HG02981 (cell line): ENCODE measurements at regions not wholly inside any gene's neighbourhood (a gene's known extent, or its start where the extent isn't known, plus 50 kb on each side); places are given as distances from the start of the nearest gene placed in this dataset.
"Not testable (repeated sequence)": the region's sequence is repeated elsewhere in the genome, so short reads cannot be mapped to it uniquely, and the experiment has no call there.

Experiments
- ATAC-seq: cut with Tn5 transposase; IDR thresholded peaks from one replicate; pipeline ENCODE4 v1.9.1; 2021; ENCODE audit warnings: mild to moderate bottlenecking, moderate library complexity; ENCODE audit not compliant: unreplicated experiment

DNA sequence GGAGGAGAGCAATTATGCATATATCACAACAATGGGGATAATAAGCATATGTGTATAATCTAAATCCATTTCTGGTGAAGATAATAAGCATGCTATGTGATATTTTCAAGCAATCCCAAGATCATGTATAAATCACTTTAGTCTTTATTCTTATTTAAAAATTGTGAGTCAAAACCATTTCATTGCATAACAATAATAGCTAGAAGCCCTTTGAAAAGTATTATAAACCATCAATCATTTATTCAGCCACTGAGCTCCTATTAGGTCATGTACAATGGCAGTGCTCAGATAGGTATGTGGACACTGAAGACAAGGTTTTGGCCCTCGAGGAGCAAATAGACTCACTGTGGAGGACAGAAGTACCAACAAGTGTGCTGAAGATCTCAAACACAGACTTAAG, 113.1 kb downstream of the CDCA7 start:
- ATAC-seq: no peak

DNA sequence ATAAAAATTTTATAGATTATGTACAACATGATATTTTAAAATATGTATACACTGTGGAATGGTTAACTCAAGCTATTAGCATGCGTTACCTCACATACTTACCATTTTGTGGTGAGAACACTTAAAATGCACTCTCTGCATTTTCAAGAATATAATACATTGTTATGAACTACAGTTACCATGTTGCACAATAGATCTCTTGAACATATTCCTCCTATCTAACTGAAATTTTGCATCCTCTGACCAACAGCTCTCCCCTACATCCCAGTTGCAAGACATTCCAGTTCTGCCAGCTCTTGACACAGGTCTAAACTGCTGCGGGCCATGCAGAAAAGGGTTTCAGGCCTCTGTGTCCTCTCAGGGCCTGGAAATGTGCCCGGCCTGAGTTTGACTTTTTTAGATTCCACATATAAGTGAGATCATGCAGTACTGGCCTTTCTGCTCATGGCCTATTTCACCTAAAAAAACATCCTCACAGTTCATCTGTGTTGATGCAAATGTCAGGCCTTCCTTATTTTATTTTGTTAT, 113.7 kb downstream of the CDCA7 start:
- ATAC-seq: no peak

DNA sequence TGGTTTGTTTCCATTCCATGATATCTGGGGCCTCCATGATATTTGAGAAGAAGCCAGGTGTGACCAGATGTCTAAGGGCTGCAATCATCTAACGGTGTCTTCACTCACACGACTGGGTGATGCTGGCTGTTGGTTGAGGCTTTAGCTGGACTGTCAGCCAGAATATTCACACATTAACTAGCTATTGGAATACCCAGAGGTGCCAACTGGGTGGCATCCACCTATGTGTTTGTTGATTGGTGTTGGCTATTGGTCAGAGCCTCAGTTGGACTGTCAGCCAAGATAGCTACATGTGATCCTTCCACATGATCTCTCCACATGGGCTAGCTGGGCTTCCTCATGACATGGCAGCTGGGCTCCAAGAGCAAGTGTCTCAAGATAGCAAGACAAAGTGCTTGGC, 117.4 kb downstream of the CDCA7 start:
- no peak for ATAC-seq

DNA sequence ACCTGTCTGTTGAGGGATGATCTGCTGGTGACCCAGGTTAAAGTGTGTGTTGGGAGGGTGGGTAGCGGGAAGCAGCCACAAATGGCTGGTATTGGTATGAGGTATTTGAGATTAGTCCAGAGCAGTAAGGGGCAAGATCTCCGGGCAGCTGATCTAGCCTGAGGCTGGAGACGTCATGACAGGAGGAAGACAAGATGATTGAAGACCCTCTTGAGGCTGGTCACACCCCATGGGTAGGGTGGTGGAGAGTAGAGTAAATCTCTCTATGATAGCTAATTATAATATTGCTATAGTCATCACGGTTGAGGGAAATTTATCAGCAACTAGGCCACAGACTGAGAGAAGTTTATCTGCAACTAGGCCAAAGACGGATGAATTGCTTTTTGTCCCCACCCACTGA, 128.5 kb downstream of the CDCA7 start:
- ATAC-seq: no peak

DNA sequence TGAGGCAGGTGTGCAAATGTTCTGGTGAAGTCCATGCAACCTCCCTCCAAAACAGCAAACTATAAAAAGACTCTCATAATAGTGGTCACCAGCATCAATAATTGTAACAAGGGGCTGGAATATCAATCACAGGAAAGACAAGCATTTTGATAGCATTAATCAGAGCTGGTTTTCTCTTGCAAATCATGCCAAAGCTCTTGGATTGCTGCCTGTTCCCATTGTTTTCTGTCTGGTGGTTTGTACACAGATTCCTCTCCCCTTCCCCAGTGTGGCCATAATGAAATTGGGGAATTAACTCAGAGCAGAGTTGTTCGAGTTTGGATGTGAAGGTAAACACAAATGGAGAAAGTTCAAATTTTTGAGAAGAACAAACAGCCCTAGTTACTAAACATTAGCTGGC, 134.2 kb downstream of the CDCA7 start:
- ATAC-seq: no peak

DNA sequence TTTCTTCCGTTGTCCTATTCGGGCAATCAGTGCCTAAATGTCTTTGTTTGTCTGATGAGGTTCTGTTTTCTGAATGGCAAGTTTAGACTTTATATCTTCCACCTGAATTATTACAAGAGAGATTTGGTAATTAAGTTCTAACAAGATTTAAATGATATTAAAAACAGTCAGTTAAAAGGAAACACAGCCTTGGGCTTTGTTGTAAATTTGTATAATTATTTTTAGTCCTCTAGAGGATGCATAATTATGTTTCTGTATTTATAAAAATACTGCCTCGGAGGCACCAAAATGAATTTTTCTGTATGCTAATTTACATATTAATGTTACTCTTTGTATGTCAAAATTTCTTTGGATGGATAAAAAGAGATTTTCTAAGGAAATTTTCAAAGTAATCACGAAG, 136.7 kb downstream of the CDCA7 start:
- ATAC-seq: no peak

DNA sequence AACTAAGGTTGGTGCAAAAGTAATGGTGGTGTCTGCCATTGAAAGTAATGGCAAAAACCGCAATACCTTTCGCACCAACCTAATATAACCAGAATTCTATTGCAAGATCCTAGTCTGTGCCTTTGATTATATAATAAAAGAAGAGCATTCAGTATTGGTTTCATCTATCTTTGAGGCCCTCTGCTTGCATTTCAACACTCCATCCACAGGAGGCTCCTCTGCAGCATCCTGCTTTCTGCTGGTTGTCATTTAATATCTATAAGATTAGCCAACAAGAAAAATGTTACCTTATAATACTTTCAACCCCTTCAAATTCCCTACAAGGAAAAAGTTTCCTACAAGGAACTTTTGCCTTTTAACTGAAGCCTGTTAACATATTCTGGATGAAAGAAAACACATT, 139.2 kb downstream of the CDCA7 start:
- no peak for ATAC-seq

DNA sequence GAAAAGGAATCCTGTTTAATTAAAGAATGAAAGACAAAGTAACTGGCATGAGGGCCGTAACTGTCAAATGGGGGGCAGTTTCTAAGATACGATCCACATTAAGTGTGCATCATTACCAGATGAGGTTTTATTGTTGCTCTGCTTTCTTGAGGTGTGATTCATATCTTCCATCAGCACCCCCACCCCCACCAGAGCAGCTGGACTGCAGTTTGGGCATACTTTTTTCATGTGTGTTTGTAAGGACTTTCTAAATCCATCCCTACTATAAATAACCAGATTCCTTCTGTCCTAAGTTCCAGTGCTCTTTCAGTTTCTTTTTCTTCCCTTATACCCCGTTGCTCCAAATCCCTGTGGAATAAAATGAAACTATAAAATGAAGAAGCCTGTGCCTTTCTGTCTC, 142.1 kb downstream of the CDCA7 start:
- no peak for ATAC-seq

DNA sequence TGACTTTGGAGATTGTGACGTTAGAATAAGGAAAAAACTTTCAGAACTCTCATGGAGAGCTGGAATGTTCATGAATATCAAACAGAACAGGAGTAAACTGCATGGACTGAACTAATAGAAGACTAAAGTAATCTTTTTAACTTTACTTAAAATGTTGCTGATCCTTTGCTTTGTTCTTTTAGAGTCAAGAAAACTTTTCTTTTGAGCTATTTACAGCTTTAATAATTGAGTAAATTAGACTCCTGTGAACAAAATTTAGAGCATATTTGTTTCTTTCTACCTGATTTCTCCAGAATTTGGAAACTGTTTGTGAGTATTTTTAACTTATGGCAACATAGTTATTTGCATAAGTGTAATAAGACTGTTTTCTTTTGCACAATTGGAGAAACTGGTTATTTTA, 146.3 kb downstream of the CDCA7 start:
- ATAC-seq: no peak

DNA sequence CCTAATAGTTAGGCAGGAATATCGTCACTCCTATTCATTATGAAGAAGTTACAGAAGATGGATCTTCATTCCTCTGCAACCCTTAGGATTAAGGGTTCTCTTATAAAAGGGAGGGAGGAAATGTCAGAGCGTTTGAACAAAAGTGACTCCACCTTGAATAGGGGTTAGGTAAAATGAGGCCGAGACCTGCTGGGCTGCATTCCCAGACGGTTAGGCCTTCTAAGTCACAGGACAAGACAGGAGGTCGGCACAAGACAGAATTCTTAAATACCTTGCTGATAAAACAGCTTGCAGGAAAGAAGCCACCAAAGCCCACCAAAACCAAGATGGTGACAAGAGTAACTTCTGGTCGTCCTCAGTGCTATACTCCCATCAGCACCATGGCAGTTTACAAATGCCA, 147.6 kb downstream of the CDCA7 start:
- no peak for ATAC-seq

DNA sequence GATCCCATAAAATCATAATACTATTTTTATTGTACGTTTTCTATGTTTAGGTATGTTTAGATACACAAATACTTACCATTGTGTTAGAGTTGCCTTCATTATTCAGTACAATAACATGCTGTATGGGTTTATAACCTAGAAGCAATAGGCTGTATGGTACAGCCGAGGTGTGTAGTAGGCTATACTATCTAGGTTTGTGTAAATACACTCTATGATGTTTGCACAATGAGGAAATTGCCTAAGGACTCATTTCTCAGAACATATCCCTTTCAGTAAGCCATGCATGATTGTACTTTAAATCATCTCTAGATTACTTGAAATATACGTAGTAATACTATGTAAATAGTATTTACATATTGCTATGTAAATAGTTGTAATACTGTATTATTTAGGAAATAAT, 156.7 kb downstream of the CDCA7 start:
- no peak for ATAC-seq

DNA sequence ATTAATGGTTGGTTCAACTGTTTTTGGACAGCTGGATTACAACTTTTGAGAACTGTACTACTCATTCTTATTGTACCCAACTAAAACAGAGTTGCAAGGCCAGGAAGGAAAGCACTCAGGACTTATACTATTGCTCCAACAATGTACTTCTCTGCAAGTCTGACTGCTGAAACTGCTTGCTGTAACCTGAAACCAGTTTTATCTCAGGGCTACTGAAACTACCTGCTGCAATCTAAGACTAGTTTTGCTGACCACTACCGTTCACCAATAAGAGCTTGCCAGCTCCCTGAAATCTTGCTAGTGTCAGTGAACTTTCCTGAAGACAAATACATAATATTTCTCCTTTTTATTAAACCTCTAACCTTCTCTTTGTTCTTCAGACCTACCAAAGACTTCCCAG, 157.3 kb downstream of the CDCA7 start:
- no peak for ATAC-seq

DNA sequence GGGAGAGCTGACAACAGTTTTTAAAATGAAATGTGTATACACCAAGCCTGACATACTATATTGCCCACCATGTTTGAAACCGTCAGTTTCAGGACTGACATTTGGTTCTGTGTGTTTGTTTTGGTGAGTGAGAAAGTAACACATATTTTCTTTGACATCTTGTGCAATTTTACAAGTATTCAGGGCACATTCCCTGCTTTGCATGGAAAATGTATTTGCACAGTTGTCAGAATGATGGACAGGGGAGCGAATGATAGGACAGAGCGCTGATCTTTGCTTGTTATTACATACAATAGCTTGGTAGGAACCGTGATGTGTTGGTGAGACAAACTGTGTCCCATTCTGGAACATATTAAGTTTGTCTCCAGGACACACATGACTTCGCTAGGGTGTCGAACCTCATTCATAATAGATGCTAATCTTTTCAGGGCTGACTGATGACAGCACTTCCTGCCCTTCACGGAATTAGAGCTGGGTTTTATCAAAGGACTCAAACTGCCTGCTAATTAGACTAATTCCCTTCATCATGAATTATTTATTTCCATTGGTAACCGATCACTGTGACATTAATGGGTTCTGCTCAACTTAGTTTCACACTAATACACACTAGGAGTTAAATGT, 158.5 kb downstream of the CDCA7 start:
- ATAC-seq: no peak

DNA sequence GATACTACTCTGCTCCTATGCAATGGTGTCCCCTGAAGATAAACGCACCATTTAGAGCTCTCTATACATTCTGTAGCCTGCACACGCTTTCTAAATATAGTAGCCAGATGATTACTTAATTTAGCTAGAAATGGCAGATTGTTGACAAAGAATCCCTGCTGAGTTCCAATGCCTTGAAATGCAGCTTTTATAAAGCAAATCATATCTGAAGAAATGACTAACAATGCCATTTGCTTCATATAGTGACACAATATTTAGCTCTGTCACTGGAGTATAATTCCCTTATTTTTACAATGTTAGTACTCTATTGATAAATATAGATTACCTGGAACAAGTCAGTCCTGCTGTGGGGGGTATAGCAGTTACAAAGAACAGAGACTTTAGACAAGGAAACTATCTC, 166.2 kb downstream of the CDCA7 start:
- no peak for ATAC-seq

DNA sequence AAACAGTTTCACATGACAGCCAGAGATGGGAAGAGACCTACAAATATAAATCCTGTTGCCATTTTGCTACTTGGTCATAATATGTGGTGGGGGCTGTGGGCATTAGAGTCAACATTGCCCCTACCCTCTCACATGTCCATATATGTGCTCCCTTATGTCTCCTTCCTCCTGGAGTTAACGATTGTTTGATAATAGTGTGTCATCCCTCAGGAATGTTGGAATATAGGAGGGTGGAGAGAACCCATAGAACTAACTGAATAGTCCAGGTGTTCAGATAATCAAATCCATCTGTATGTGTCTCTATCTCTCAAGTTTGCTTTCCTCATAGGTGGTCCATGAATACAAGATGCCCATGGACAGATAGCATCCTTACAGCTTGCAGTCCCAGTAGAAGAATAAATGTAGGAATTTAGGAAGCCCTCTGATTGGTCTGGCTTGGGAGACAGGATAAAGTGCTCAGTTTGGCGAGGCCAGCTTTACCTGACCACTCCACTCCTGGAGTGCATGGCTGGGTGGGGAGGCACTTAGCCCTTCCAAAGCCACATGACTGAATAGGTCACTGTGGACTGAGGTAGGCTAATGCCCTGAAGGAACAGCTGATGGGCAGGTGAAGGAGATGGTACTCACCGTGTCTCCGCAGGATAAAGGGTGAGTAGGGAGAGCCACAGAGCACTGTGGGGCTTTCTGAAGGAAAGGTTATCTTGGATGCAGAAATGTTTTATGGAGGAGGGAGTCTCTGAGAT, 166.9 kb downstream of the CDCA7 start:
- ATAC-seq: no peak

DNA sequence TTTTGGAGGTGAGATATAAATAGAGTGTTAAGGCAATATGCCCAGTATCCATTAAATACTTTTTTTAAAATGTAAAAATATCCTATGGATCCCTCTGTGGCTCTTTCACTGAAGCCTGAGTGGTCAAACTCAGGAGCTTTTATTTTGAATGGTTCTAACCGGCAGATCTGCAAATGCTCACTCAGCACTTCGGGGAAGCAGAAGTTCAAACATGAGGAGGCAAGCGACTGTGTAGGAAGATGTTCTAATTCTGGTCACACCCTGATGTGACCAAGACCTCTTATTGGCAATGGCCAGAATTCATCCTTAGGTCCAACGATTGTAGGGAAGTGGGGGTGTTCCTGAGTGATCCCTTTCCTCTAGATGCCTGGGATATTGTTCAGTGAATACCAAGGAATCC, 168.8 kb downstream of the CDCA7 start:
- ATAC-seq: no peak

DNA sequence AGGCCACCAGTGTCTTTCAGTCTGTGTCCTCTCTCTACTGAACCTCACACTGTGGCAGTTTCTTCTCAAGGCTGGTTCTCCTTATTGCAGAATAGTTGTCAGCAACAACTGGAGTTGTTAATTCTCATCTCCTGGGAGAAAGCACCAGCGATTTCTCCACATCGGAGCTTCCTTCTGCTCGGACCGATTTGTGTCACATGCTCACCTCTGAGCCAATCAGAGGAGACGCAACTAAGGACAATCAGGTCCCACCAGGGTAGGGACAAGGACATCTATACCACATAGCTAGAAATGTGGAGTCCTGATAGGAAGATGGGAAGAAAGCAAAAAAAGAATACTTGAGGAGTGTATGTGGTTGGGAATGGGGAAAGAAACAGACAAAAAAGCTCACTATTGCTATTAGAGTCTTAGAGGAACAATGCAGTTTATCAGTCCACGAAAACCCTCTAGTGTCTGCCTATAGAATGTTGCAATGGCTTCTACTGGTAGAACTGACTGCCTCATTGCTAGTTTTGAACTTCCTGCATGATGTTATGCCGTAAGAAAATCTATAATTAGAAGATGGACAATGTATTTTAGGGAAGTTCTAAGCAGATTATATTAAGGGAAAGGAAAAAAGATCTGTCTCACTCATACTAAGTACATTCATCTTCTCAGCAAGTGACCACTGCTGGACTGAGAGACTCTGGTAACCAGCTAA, 169.7 kb downstream of the CDCA7 start:
- no peak for ATAC-seq

DNA sequence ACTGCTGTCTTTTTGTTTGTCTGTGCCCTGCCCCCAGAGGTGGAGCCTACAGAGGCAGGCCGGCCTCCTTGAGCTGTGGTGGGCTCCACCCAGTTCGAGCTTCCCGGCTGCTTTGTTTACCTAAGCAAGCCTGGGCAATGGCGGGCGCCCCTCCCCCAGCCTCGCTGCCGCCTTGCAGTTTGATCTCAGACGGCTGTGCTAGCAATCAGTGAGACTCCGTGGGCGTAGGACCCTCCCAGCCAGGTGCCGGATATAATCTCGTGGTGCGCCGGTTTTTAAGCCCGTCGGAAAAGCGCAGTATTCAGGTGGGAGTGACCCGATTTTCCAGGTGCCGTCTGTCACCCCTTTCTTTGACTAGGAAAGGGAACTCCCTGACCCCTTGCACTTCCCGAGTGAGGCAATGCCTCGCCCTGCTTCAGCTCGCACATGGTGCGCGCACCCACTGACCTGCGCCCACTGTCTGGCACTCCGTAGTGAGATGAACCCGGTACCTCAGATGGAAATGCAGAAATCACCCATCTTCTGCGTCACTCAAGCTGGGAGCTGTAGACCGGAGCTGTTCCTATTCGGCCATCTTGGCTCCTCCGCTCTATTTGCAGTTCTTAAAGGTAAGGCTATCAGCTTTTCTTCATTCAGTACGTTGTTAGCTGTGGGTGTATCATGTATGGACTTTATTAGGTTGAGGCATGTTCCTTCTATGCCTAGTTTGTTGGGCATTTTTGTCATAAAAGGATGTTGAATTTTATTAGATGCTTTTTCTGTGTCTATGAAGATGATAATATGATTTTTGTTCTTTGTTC, 178.3 kb downstream of the CDCA7 start:
- ATAC-seq: not testable (repeated sequence)

DNA sequence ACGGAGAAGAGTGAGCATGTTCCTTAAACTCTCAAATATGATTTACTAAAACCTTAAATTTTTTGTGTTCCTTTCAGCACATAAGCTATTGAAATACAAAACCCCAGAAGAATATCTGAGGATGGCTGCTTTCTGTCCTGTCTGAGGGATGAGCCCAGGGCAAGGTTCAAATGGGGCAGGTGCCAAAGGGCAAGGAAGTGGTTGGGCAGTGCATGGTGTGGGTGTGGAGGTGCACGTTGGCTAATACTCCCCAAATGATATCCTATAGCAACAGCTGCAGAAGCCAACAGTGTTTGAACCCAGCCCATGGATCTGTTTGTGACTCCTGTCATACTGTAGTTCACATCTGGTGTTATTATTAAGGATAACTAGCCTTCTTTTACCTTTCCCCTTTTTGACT, 183.0 kb downstream of the CDCA7 start:
- no peak for ATAC-seq

DNA sequence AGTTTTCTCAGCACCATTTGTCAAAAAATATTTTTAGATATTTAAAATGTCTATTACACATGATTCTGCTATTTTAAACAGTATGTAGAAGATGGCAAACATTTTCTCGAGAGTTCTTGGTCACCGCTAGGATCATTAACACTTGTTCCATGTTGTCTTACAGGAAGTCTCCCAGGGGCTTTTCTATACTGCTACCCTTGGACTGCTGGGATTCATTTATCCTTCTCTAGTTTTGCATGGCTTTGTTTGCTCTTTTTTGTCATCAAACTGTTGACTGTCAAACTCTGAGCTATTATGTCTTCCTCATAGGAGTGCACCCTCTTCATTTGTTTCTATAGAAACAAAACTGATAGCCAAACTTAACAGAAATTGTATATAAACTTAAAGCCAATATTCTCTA, 184.9 kb downstream of the CDCA7 start:
- ATAC-seq: no peak

DNA sequence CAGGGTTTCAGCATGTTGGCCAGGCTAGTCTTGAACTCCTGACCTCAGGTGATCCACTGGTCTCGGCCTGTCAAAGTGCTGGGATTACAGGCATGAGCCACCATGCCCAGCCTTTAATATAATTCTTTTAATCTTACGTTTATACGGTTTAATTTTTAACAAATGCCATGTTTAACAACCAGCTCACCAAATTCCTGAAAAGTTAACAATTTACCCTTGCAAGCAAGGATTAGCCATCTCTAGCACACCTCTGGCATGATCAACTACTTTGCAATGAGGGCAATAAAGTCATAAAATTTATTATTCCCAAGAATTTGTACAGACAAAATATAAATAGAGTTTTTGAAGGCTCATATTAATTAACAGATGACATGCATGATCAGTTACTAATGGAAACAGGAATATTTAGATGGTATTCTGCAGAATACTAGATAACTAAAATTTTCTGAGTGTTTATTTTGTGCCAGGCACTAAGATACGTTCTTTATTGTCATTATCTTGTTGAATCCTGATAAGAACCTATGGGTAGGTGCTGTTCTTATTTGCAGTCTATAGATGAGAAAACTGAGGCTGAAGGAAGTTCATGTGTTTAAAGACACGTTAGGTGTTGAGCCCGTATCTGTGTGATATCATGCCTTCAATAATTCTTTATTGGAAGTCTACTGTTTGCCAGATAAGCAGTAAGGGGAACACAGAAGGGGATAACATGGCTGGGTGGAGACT, 190.1 kb downstream of the CDCA7 start:
- no peak for ATAC-seq
